ENCODE measurements at regions not wholly inside any gene's neighbourhood (a gene's known extent, or its start where the extent isn't known, plus 50 kb on each side); places are given as distances from the start of the nearest gene placed in this dataset.

DNA sequence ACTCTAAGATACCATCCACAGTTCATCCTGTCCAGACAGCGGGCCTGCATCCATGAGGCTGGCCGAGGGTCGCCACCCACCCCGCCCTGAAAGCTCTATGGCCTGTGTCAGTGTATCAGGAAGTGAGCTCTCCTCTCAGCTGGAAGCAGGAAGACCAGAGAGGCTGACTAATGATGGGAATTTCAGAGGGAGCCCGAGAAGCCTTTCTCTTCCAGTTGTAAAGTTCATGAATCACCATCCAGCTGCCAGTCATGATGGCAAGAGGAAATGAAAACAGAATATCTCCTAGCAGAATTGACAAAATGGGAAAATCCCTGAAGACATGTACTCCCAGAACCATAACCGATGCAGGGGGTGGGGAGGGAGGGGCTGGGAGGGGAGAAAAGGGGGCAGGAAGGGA is 109.6 kb upstream of the RPS6KA2 start:
- H3K27ac ChIP-seq (ENCODE audit: extremely low read depth, low read depth, low read length): no peak overlapping the region
- H3K9me3 ChIP-seq (ENCODE audit: control insufficient read depth, insufficient read depth, low read depth, low read length): no peaks in the 10 kb centered on the region
- H3K36me3 ChIP-seq (ENCODE audit: control insufficient read depth in 2 of 2, insufficient read depth in 1 of 2, low read length in 2 of 2): no peaks in the 10 kb centered on the region
- TF ChIP-seq ZNF214 (tag by site-specific recombination; IDR thresholded peaks at IDR 0.05; ENCODE audit: borderline replicate concordance): no peak
- no peak overlapping the region for H3K4me3 ChIP-seq (ENCODE audit: low read depth, low read length)
- no peaks in the 10 kb centered on the region for H3K4me1 ChIP-seq (ENCODE audit: control insufficient read depth, insufficient read depth, low read length)
- ChIA-PET CTCF (interaction anchor here (0.9 kb wide), 2 partner anchors 215 to 704 kb away, joined by 3 read pairs; no protein-coding TSS in a partner anchor), POLR2A (interaction anchor here (0.7 kb wide), 1 partner anchor 110 kb away, joined by 3 read pairs; no protein-coding TSS in a partner anchor)

DNA sequence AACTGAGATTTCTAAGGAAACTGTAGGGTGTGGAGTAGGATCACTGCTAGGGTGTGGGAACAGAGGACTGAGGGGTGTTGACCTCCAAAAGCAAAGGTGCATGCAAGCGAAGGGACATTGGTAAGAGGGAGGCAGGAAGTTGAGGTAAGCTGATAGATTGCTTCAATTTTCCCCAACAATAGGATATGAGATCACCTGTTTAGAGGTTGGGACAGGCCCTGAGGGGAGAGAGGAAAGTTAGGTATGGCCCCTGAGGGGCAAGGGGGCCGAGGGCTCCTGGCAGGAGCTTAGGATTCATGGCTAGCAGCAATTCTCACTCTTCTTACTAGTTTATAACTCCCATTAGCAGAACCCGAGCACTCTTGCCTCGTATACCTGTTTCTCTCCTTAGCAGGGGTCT is 106.8 kb upstream of the RPS6KA2 start:
- CTCF ChIA-PET: no interaction called here
- Histone ChIP-seq H3K27ac (ENCODE audit: extremely low read depth, low read depth, low read length) (no peak overlapping the region), H3K4me3 (ENCODE audit: low read depth, low read length) (no peak overlapping the region), H3K36me3 (ENCODE audit: control insufficient read depth in 2 of 2, insufficient read depth in 1 of 2, low read length in 2 of 2) (no peaks in the 10 kb centered on the region), H3K4me1 (ENCODE audit: control insufficient read depth, insufficient read depth, low read length) (no peaks in the 10 kb centered on the region), H3K9me3 (ENCODE audit: control insufficient read depth, insufficient read depth, low read depth, low read length) (no peaks in the 10 kb centered on the region)
- POLR2A ChIA-PET: no interaction called here
- TF ChIP-seq TCF7L2 (IDR thresholded peaks at IDR 0.05; ENCODE audit: borderline replicate concordance, low read depth, low read length): no peak
- no peak for TF ChIP-seq ZNF529 (tag by site-specific recombination; IDR thresholded peaks at IDR 0.05; ENCODE audit: insufficient replicate concordance)
- no peak for TF ChIP-seq TSHZ1 (tag by site-specific recombination; IDR thresholded peaks at IDR 0.05; ENCODE audit: borderline replicate concordance)
- no peak for TF ChIP-seq ZNF114 (tag by site-specific recombination; IDR thresholded peaks at IDR 0.05)
- no peak for TF ChIP-seq ZNF248 (tag by site-specific recombination; IDR thresholded peaks at IDR 0.05)
- no peak for TF ChIP-seq ZNF37A (tag by site-specific recombination; IDR thresholded peaks at IDR 0.05)
- no peak for TF ChIP-seq ZNF747 (tag by site-specific recombination; IDR thresholded peaks at IDR 0.05)
- no peak for TF ChIP-seq SCRT1 (tag by site-specific recombination; IDR thresholded peaks at IDR 0.05; ENCODE audit: borderline replicate concordance)
- no peak for TF ChIP-seq EGR2 (tag by site-specific recombination; IDR thresholded peaks at IDR 0.05; ENCODE audit: low read depth)
- no peak for TF ChIP-seq ZNF2 (tag by site-specific recombination; IDR thresholded peaks at IDR 0.05)
- TF ChIP-seq ZNF701 (tag by site-specific recombination; IDR thresholded peaks at IDR 0.05): no peak
- no peak for TF ChIP-seq ZNF404 (tag by site-specific recombination; IDR thresholded peaks at IDR 0.05)
- TF ChIP-seq SCRT2 (tag by site-specific recombination; IDR thresholded peaks at IDR 0.05): no peak
- no peak for TF ChIP-seq ZSCAN30 (tag by site-specific recombination; IDR thresholded peaks at IDR 0.05)
- no peak for TF ChIP-seq MEIS1 (CRISPR knock-in tag; IDR thresholded peaks at IDR 0.05; ENCODE audit: borderline replicate concordance)
- no peak for TF ChIP-seq SALL2 (tag by site-specific recombination; IDR thresholded peaks at IDR 0.05; ENCODE audit: borderline replicate concordance)

- CTCF ChIA-PET: no interaction called here
- Histone ChIP-seq H3K36me3 (ENCODE audit: control insufficient read depth in 2 of 2, insufficient read depth in 1 of 2, low read length in 2 of 2) (no peaks in the 10 kb centered on the region), H3K27ac (ENCODE audit: extremely low read depth, low read depth, low read length) (no peak overlapping the region)
Observed at GRCh38 chr6:166729658-166730057, 102.6 kb upstream of the RPS6KA2 start.

More at GRCh38 chr6:166729658-166730057, 102.6 kb upstream of the RPS6KA2 start:
- H3K9me3 ChIP-seq (ENCODE audit: control insufficient read depth, insufficient read depth, low read depth, low read length): no peaks in the 10 kb centered on the region
- no peak overlapping the region for H3K4me3 ChIP-seq (ENCODE audit: low read depth, low read length)
- TF ChIP-seq ZNF23 (tag by site-specific recombination; IDR thresholded peaks at IDR 0.05; ENCODE audit: borderline replicate concordance): no peak
- TF ChIP-seq GLIS2 (tag by site-specific recombination; IDR thresholded peaks at IDR 0.05): no peak
- TF ChIP-seq ZIC2 (tag by site-specific recombination; IDR thresholded peaks at IDR 0.05): no peak
- TF ChIP-seq ZNF621 (tag by site-specific recombination; IDR thresholded peaks at IDR 0.05): no peak
- POLR2A ChIA-PET: no interaction called here
- H3K4me1 ChIP-seq (ENCODE audit: control insufficient read depth, insufficient read depth, low read length): no peaks in the 10 kb centered on the region

All from HEK293 (cell line).